GM12873 (cell line): ENCODE measurements at regions not wholly inside any gene's neighbourhood (a gene's known extent, or its start where the extent isn't known, plus 50 kb on each side); places are given as distances from the start of the nearest gene placed in this dataset.

ENCODE experiments used
- CTCF ChIP-seq: IDR thresholded peaks from 2 replicates; pipeline ENCODE4 v1.5.1; 2012; ENCODE audit warnings: low read depth, mild to moderate bottlenecking, moderate library complexity, low read length, control low read depth; ENCODE audit not compliant: insufficient read depth; ENCODE audit errors: missing control alignments

- no peak for TF ChIP-seq CTCF
These were observed 359.3 kb downstream of the LRRC70 start for GRCh38 chr5:62937661-62938558.

GRCh38 chr5:62935660-62936059 is 357.0 kb downstream of the LRRC70 start:
- TF ChIP-seq CTCF, result no peak

- TF ChIP-seq CTCF, result no peak
These were observed 355.7 kb downstream of the LRRC70 start for GRCh38 chr5:62934319-62934718.

- no peak for TF ChIP-seq CTCF
These were observed 354.6 kb downstream of the LRRC70 start for GRCh38 chr5:62933261-62933660.

- TF ChIP-seq CTCF, result no peak
These were observed 352.7 kb downstream of the LRRC70 start for GRCh38 chr5:62931153-62931950.

- no peak for TF ChIP-seq CTCF
These were observed 343.6 kb downstream of the LRRC70 start for GRCh38 chr5:62922191-62922590.

- no peak for TF ChIP-seq CTCF
These were observed 342.2 kb downstream of the LRRC70 start for GRCh38 chr5:62920856-62921255.
